ENCODE measurements at regions not wholly inside any gene's neighbourhood (a gene's known extent, or its start where the extent isn't known, plus 50 kb on each side); places are given as distances from the start of the nearest gene placed in this dataset.

GRCh38 chrX:55167124-55167803 lies 52.9 kb upstream of the PAGE5 start:
- TF ChIP-seq CTCF (conservative IDR thresholded peaks at IDR 0.05 in 1 of 2, IDR thresholded peaks at IDR 0.05 in 1 of 2; ENCODE audit: extremely low read depth in 1 of 2, insufficient read depth in 1 of 2, low read depth in 1 of 2, low read length in 2 of 2) (no peak), EZH2 (IDR thresholded peaks at IDR 0.05; ENCODE audit: borderline replicate concordance, low read length) (no peak)

All from mammary epithelial cell (primary cell).